ENCODE measurements at regions not wholly inside any gene's neighbourhood (a gene's known extent, or its start where the extent isn't known, plus 50 kb on each side); places are given as distances from the start of the nearest gene placed in this dataset.

DNA sequence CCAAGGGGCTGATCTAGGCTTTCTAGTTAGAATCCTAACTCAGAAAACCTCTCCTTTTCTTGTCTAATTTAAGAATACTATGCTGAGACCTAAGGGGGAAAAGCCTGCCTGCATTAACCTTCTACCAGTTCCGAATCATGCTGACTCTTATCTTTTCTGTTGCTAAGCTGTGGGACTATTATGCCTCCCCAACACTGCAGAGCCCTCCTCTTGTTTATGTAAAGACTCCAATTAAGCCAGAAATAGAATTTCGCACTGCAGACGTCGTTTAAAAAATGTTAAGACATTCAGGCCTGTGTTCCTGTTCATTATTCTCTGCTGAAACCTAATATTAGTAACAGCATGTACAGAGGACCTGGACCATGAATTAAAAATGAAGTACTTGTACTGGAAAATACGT is 310.6 kb upstream of the ATP11B start:
- Mint-ChIP-seq H3K36me3 (ENCODE audit: insufficient read depth) (no peaks in the 10 kb centered on the region), H3K4me3 (ENCODE audit: low read depth) (no peak overlapping the region), H3K27me3 (no peaks in the 10 kb centered on the region), H3K27ac (peak overlapping the region; percentile 70), H3K9me3 (ENCODE audit: low read depth) (peaks cover 4% of the 10 kb centered on the region), H3K4me1 (ENCODE audit: low read depth) (peaks cover 42% of the 10 kb centered on the region)
- TF ChIP-seq CTCF (IDR thresholded peaks at IDR 0.05; ENCODE audit: unreplicated experiment): no peak
- DNase-seq (ENCODE audit: low spot score, unreplicated experiment): no peak

DNA sequence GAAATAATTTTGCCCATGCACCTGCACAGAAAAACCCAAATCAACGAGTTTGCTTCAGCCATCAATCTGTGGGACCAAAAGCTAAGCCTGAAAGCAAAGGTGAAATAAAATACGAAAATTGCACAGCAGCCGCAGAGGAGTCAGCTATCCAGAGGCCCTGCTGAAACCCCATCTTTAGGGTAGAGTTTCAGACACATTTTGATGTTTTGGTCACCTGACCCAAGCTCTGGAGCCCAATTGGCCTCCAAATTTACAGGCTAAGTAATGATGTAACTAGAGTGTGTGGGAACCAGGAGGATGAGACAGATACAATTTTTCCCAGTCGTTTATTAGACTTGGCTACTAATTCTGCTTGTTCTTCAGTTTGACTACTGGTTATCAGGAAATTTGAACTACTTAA is 308.6 kb upstream of the ATP11B start:
- Mint-ChIP-seq H3K4me3 (ENCODE audit: low read depth) (no peak overlapping the region), H3K4me1 (ENCODE audit: low read depth) (peaks cover 32% of the 10 kb centered on the region), H3K27me3 (no peaks in the 10 kb centered on the region), H3K9me3 (ENCODE audit: low read depth) (peaks cover 4% of the 10 kb centered on the region), H3K27ac (no peak overlapping the region), H3K36me3 (ENCODE audit: insufficient read depth) (no peaks in the 10 kb centered on the region)
- no peak for DNase-seq (ENCODE audit: low spot score, unreplicated experiment)
- TF ChIP-seq CTCF (IDR thresholded peaks at IDR 0.05; ENCODE audit: unreplicated experiment): no peak

- H3K4me1 Mint-ChIP-seq (ENCODE audit: low read depth): peaks cover 38% of the 10 kb centered on the region
- no peak for DNase-seq (ENCODE audit: low spot score, unreplicated experiment)
Measured at GRCh38 chr3:182485301-182485700, 308.0 kb upstream of the ATP11B start.

GRCh38 chr3:182486463-182486862 is 306.8 kb upstream of the ATP11B start:
- H3K27me3 Mint-ChIP-seq: no peaks in the 10 kb centered on the region
- DNase-seq (ENCODE audit: low spot score, unreplicated experiment): no peak
- no peak overlapping the region for H3K4me3 Mint-ChIP-seq (ENCODE audit: low read depth)
- H3K36me3 Mint-ChIP-seq (ENCODE audit: insufficient read depth): no peaks in the 10 kb centered on the region
- peaks cover 4% of the 10 kb centered on the region for H3K9me3 Mint-ChIP-seq (ENCODE audit: low read depth)
- peaks cover 47% of the 10 kb centered on the region for H3K4me1 Mint-ChIP-seq (ENCODE audit: low read depth)
- H3K27ac Mint-ChIP-seq: no peak overlapping the region
- TF ChIP-seq CTCF (IDR thresholded peaks at IDR 0.05; ENCODE audit: unreplicated experiment): no peak

More at GRCh38 chr3:182485301-182485700, 308.0 kb upstream of the ATP11B start:
- Mint-ChIP-seq H3K27me3 (no peaks in the 10 kb centered on the region), H3K4me3 (ENCODE audit: low read depth) (no peak overlapping the region), H3K36me3 (ENCODE audit: insufficient read depth) (no peaks in the 10 kb centered on the region), H3K9me3 (ENCODE audit: low read depth) (peaks cover 4% of the 10 kb centered on the region), H3K27ac (peak overlapping the region; percentile 36)
- no peak for TF ChIP-seq CTCF (IDR thresholded peaks at IDR 0.05; ENCODE audit: unreplicated experiment)

DNA sequence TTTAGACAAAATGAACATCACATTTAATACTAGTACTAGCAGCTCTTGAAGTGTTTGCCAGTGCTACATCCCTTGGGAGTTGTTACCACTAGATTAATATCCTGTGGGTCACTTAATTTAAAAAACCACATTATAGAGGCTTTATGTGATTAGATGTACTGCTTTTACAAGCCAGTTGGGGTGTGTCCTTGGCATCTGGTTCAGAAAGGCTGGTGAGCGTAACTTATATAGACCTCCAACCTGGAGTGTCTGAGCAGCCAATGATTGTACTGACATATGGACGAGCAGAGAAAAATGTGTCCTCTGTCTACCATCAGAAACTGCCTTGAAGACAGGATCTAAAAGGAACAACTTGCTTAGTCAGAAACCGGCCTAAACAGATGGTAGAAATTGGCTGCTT is 306.2 kb upstream of the ATP11B start:
- Mint-ChIP-seq H3K36me3 (ENCODE audit: insufficient read depth) (no peaks in the 10 kb centered on the region), H3K27ac (no peak overlapping the region), H3K4me1 (ENCODE audit: low read depth) (peaks cover 53% of the 10 kb centered on the region), H3K4me3 (ENCODE audit: low read depth) (no peak overlapping the region), H3K27me3 (no peaks in the 10 kb centered on the region), H3K9me3 (ENCODE audit: low read depth) (no peaks in the 10 kb centered on the region)
- TF ChIP-seq CTCF (IDR thresholded peaks at IDR 0.05; ENCODE audit: unreplicated experiment): no peak
- no peak for DNase-seq (ENCODE audit: low spot score, unreplicated experiment)

Measured in progenitor cell of endocrine pancreas (in vitro differentiated cells).